GM23338 (cell line): ENCODE measurements at regions not wholly inside any gene's neighbourhood (a gene's known extent, or its start where the extent isn't known, plus 50 kb on each side); places are given as distances from the start of the nearest gene placed in this dataset.

Experiments
- ATAC-seq: fragments of 200-7000 bp; cut with Tn5 transposase; 3 replicates; pipeline ENCODE4 v1.9.1; 2020
- DNase-seq: peaks from one replicate; pipeline ENCODE4 v3.0.0-alpha.2; 2015; ENCODE audit warnings: low spot score
- H2AFZ ChIP-seq: fragments of 200-600 bp; sonication (generic); 2 replicates; pipeline ENCODE4 v1.8.0; 2016; ENCODE audit warnings: antibody characterized with exemption, mild to moderate bottlenecking, moderate library complexity
- H3F3A ChIP-seq: fragments of 200-600 bp; sonication (generic); replicated peaks from 2 replicates; pipeline ENCODE4 v1.8.0; 2017; ENCODE audit warnings: antibody characterized with exemption, mixed run types, low read depth
- H3K27ac ChIP-seq: fragments of 200-600 bp; sonication (generic); 2 replicates; pipeline ENCODE4 v1.6.1; 2016; ENCODE audit warnings: low read depth
- H3K27me3 ChIP-seq: fragments of 200-600 bp; sonication (generic); 2 replicates; pipeline ENCODE4 v1.8.0; 2016; ENCODE audit warnings: mild to moderate bottlenecking, mixed run types, moderate library complexity; ENCODE audit not compliant: insufficient read depth
- H3K36me3 ChIP-seq: fragments of 200-600 bp; sonication (generic); 2 replicates; pipeline ENCODE4 v1.8.0; 2016; ENCODE audit warnings: mild to moderate bottlenecking; ENCODE audit not compliant: insufficient read depth
- H3K4me1 ChIP-seq: fragments of 200-600 bp; sonication (generic); 2 replicates; pipeline ENCODE4 v1.8.0; 2016; ENCODE audit warnings: mild to moderate bottlenecking, moderate library complexity; ENCODE audit not compliant: insufficient read depth
- H3K4me2 ChIP-seq: fragments of 200-600 bp; sonication (generic); 2 replicates; pipeline ENCODE4 v1.7.1; 2017; ENCODE audit warnings: mixed run types
- H3K4me3 ChIP-seq: fragments of 200-600 bp; sonication (generic); 2 replicates; pipeline ENCODE4 v1.6.1; 2016; ENCODE audit warnings: mixed run types
- H3K79me2 ChIP-seq: fragments of 200-600 bp; sonication (generic); replicated peaks from 2 replicates; pipeline ENCODE4 v1.8.0; 2017; ENCODE audit warnings: mild to moderate bottlenecking; ENCODE audit not compliant: insufficient read depth
- H3K9me2 ChIP-seq: fragments of 200-600 bp; sonication (generic); 2 replicates; pipeline ENCODE4 v1.8.0; 2017; ENCODE audit not compliant: insufficient read depth
- H4K20me1 ChIP-seq: fragments of 200-600 bp; sonication (generic); replicated peaks from 2 replicates; pipeline ENCODE4 v1.8.0; 2017; ENCODE audit warnings: mild to moderate bottlenecking; ENCODE audit not compliant: insufficient read depth
- H3K27ac Mint-ChIP-seq: 2 replicates; pipeline ENCODE4 v1.8.0; 2020; ENCODE audit warnings: inconsistent platforms, mild to moderate bottlenecking, moderate library complexity, mixed read lengths
- H3K27me3 Mint-ChIP-seq: 3 replicates; pipeline ENCODE4 v1.8.0; 2022; ENCODE audit warnings: low read depth, mild to moderate bottlenecking, moderate library complexity, mixed read lengths, inconsistent platforms; ENCODE audit not compliant: insufficient read depth, poor library complexity
- H3K36me3 Mint-ChIP-seq: 3 replicates; pipeline ENCODE4 v1.8.0; 2021; ENCODE audit warnings: low read depth, mild to moderate bottlenecking, inconsistent platforms, moderate library complexity, mixed read lengths
- H3K4me1 Mint-ChIP-seq: 3 replicates; pipeline ENCODE4 v1.8.0; 2020; ENCODE audit warnings: mild to moderate bottlenecking, inconsistent platforms, mixed read lengths
- H3K4me3 Mint-ChIP-seq: 3 replicates; pipeline ENCODE4 v1.8.0; 2021; ENCODE audit warnings: moderate library complexity, mild to moderate bottlenecking, inconsistent platforms, mixed read lengths
- H3K9me3 Mint-ChIP-seq: 3 replicates; pipeline ENCODE4 v1.8.0; 2020; ENCODE audit warnings: moderate library complexity, mild to moderate bottlenecking, inconsistent platforms, mixed read lengths
- CTCF ChIP-seq, 2 experiments: fragments of 200-600 bp in 1 of 2; sonication (generic) in 1 of 2; conservative IDR thresholded peaks; 2 replicates each; pipeline versions ENCODE4 v1.5.1 to v1.6.1; 2016 to 2017; ENCODE audit warnings: antibody characterized with exemption in 2 of 2, low read depth in 2 of 2, mild to moderate bottlenecking in 2 of 2, moderate library complexity in 1 of 2
- EZH2 ChIP-seq: fragments of 200-600 bp; sonication (generic); IDR thresholded peaks from one replicate; pipeline ENCODE4 v1.8.0; 2017; ENCODE audit warnings: antibody characterized with exemption, mild to moderate bottlenecking, low read depth; ENCODE audit not compliant: unreplicated experiment
- EZH2phosphoT487 ChIP-seq: fragments of 200-600 bp; sonication (generic); IDR thresholded peaks from one replicate; pipeline ENCODE4 v1.8.1; 2018; ENCODE audit warnings: antibody characterized with exemption; ENCODE audit not compliant: unreplicated experiment
- NANOG ChIP-seq: IDR thresholded peaks from 2 replicates; pipeline ENCODE4 v1.6.1; 2016; ENCODE audit warnings: antibody characterized with exemption, borderline replicate concordance
- POLR2AphosphoS5 ChIP-seq: IDR thresholded peaks from 2 replicates; pipeline ENCODE4 v1.6.1; 2016; ENCODE audit warnings: antibody characterized with exemption, low read depth
- STAT1 ChIP-seq: IDR thresholded peaks from one replicate; pipeline ENCODE4 v1.6.1; 2016; ENCODE audit warnings: antibody characterized with exemption; ENCODE audit not compliant: unreplicated experiment
- ZNF462 ChIP-seq: fragments of 250-450 bp; sonication (Bioruptor Pico); IDR thresholded peaks from 2 replicates; pipeline ENCODE4 v1.5.0; 2020; ENCODE audit warnings: mild to moderate bottlenecking, moderate library complexity

- TF ChIP-seq ZNF462 (CRISPR knock-in tag) (no peak), NANOG (no peak)
These were observed 228.1 kb downstream of the ADAMTS9 start (continued) for GRCh38 chr3:64459711-64460110.

GRCh38 chr3:64457811-64458210 is 230.0 kb downstream of the ADAMTS9 start:
- H3K36me3 Mint-ChIP-seq, result no peaks in the 10 kb centered on the region
- ATAC-seq (no peak), DNase-seq (no peak)
- Histone ChIP-seq H3K4me3 (no peak overlapping the region), H3K4me1 (peaks cover 7% of the 10 kb centered on the region; the same call in 1 of the 2 replicates), H3K79me2 (no peaks in the 10 kb centered on the region), H3K27me3 (no peaks in the 10 kb centered on the region), H3K27ac (no peak overlapping the region), H3K4me2 (no peak overlapping the region), H4K20me1 (no peaks in the 10 kb centered on the region), H3K36me3 (no peaks in the 10 kb centered on the region), H3K9me2 (no peaks in the 10 kb centered on the region), H2AFZ (no peak overlapping the region), H3F3A (no peaks in the 10 kb centered on the region)
- peaks cover 34% of the 10 kb centered on the region for H3K4me1 Mint-ChIP-seq
- no peaks in the 10 kb centered on the region for H3K27me3 Mint-ChIP-seq
- no peaks in the 10 kb centered on the region for H3K9me3 Mint-ChIP-seq
- no peak overlapping the region for H3K27ac Mint-ChIP-seq
- no peak overlapping the region for H3K4me3 Mint-ChIP-seq
- TF ChIP-seq CTCF (conservative IDR thresholded peaks at IDR 0.05; ENCODE audit: low read depth in 2 of 2), result no peak
- no peak for TF ChIP-seq POLR2AphosphoS5
- no peak for TF ChIP-seq EZH2
- TF ChIP-seq ZNF462 (CRISPR knock-in tag), result no peak
- TF ChIP-seq EZH2phosphoT487, result no peak
- TF ChIP-seq STAT1, result no peak
